Neutrophil (primary cell): ENCODE measurements at regions not wholly inside any gene's neighbourhood (a gene's known extent, or its start where the extent isn't known, plus 50 kb on each side); places are given as distances from the start of the nearest gene placed in this dataset.

Experiments used
- H3K27ac ChIP-seq: fragments of 200-600 bp; sonication (generic); 2 replicates; pipeline ENCODE4 v1.5.1; 2016; ENCODE audit warnings: mild to moderate bottlenecking, moderate library complexity
- H3K27me3 ChIP-seq: fragments of 200-600 bp; sonication (generic); 2 replicates; pipeline ENCODE4 v1.6.0; 2016; ENCODE audit warnings: mild to moderate bottlenecking
- H3K36me3 ChIP-seq: fragments of 200-600 bp; sonication (generic); 2 replicates; pipeline ENCODE4 v1.5.1; 2017
- H3K4me1 ChIP-seq, 2 experiments: fragments of 200-600 bp in 1 of 2; sonication (generic) in 1 of 2; 1 replicate in 1 of 2; 2 replicates in 1 of 2; pipeline versions ENCODE4 v1.5.1 to v1.6.1; 2013 to 2016; ENCODE audit warnings: low read depth in 1 of 2, low read length in 1 of 2, mild to moderate bottlenecking in 1 of 2, moderate library complexity in 1 of 2; ENCODE audit not compliant: control insufficient read depth in 1 of 2, insufficient read depth in 1 of 2
- H3K4me3 ChIP-seq, 2 experiments: fragments of 200-600 bp in 1 of 2; sonication (generic) in 1 of 2; 1 replicate in 1 of 2; 2 replicates in 1 of 2; pipeline ENCODE4 v1.5.1; 2013 to 2016; ENCODE audit warnings: low read depth in 1 of 2, low read length in 1 of 2, mild to moderate bottlenecking in 1 of 2, moderate library complexity in 1 of 2
- H3K9me3 ChIP-seq: fragments of 200-600 bp; sonication (generic); 2 replicates; pipeline ENCODE4 v1.5.1; 2016
- TF ChIP-seq, protein P1 (sequence below): fragments of 200-600 bp; sonication (generic); IDR thresholded peaks from 2 replicates; pipeline ENCODE4 v1.5.1; 2016; ENCODE audit warnings: antibody characterized with exemption

DNA sequence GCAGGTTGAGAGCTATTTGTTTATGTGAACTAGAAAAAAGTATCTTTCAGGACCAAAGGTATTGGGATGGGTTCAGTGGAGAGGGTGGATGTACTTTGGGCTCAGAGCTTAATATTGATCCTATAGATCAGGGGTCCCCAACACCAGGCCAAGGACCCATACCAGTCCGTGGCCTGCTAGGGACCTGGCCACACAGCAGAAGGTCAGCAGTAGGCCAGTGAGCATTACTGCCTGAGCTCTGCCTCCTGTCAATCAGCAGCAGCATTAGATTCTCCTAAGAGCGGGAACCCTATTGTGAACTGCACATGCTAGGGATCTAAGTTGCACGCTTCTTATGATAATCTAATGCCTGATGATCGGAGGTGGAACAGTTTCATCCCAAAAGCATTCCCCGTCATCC is 115.8 kb upstream of the WDR11 start:
- Histone ChIP-seq H3K4me1 (no peaks in the 10 kb centered on the region), H3K27ac (no peak overlapping the region), H3K4me3 (no peak overlapping the region), H3K27me3 (no peaks in the 10 kb centered on the region), H3K36me3 (no peaks in the 10 kb centered on the region), H3K9me3 (no peaks in the 10 kb centered on the region)
- TF ChIP-seq, protein P1, sequence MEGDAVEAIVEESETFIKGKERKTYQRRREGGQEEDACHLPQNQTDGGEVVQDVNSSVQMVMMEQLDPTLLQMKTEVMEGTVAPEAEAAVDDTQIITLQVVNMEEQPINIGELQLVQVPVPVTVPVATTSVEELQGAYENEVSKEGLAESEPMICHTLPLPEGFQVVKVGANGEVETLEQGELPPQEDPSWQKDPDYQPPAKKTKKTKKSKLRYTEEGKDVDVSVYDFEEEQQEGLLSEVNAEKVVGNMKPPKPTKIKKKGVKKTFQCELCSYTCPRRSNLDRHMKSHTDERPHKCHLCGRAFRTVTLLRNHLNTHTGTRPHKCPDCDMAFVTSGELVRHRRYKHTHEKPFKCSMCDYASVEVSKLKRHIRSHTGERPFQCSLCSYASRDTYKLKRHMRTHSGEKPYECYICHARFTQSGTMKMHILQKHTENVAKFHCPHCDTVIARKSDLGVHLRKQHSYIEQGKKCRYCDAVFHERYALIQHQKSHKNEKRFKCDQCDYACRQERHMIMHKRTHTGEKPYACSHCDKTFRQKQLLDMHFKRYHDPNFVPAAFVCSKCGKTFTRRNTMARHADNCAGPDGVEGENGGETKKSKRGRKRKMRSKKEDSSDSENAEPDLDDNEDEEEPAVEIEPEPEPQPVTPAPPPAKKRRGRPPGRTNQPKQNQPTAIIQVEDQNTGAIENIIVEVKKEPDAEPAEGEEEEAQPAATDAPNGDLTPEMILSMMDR: no peak

DNA sequence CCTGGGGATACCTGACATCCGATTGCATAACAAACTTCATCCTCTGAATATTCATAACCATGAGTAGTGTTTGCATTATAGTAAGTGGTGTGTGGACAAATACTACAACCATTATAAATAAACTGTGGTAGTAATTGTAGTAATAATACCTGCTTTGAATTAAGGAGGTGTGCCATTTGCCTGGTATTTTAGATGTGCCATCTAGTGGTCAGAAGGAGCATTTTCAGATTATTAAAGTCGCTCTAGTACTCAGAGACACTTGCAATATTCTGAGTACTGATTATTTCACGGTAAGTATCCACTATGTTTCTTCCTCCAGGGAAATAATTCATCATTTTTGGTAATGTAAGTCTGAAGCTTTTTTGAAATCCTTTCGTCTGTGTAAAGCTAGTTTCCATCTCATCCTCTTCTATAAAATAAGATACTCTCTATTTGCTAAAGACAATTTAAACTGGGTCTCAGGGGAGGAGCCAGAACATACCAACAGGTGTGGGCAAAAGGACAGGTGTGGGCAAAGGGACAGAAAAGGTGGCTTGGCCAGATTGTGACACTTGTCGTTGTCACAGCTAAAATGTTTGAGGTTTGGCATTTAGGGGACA is 115.3 kb upstream of the WDR11 start:
- no peak overlapping the region for H3K4me3 ChIP-seq
- no peak overlapping the region for H3K27ac ChIP-seq
- no peaks in the 10 kb centered on the region for H3K27me3 ChIP-seq
- H3K9me3 ChIP-seq: no peaks in the 10 kb centered on the region
- TF ChIP-seq, protein P1: no peak
- no peaks in the 10 kb centered on the region for H3K4me1 ChIP-seq
- no peaks in the 10 kb centered on the region for H3K36me3 ChIP-seq

DNA sequence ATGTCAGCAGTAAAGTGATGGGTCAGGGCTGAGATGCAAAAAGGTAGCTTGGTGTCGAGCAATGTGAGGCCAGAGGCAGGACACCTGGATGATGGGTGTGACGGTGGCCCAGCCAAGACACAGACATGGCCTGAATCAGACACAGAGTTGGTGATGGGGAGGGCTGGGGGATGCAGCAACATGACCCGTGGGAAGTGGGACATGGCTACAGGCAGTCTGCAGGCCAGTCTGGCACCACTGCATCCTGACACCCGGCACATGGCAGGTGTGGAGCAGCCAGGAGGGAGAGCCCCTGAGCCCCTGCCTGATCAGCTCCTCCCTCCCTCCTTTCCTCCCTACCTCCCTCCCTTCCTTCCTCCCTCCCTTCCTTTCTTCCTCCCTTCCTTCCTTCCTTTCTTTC is 114.8 kb upstream of the WDR11 start:
- no peaks in the 10 kb centered on the region for H3K36me3 ChIP-seq
- no peak overlapping the region for H3K4me3 ChIP-seq
- no peaks in the 10 kb centered on the region for H3K4me1 ChIP-seq
- no peaks in the 10 kb centered on the region for H3K27me3 ChIP-seq
- TF ChIP-seq, protein P1: no peak
- no peak overlapping the region for H3K27ac ChIP-seq
- H3K9me3 ChIP-seq: no peaks in the 10 kb centered on the region

DNA sequence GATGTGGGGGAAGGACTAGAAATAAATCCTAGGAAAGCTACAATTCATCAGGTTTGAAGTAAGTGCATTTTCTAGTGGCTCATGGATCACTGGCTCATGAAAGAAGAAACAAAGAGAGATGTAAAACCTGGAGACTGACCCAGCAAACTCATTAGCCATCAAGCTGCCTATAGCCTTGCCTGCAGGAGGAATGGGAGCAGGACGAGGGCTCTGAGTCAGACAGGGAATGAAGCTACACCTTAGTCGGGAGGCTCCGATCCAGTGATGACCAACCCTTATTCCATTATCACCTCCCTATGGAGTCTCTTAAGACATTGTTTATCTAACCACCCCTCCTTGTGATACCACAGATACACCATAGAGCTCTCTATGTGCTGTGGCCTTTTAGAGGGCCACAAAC is 112.5 kb upstream of the WDR11 start:
- Histone ChIP-seq H3K36me3 (no peaks in the 10 kb centered on the region), H3K4me3 (no peak overlapping the region), H3K27ac (no peak overlapping the region), H3K4me1 (no peaks in the 10 kb centered on the region), H3K27me3 (no peaks in the 10 kb centered on the region), H3K9me3 (no peaks in the 10 kb centered on the region)
- TF ChIP-seq, protein P1: no peak

DNA sequence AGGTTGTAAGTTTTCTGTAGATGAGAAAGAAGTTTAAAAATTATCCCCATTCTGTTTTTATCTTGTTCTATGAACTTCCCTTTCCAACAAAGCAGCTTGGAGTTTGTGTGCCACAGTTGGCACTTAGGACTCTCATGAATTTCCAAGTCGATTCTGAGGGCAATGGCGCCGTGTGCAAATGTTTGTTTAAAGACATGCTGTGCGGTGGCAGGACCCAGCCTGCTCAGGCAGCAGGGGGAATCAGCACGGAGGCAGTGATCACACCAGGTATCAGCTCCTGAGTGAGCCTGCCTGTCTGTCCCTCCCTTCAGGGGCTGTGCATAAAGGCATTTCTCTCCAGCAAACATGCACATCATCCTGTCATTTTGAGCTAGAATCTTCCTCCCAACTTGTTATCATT is 109.8 kb upstream of the WDR11 start:
- TF ChIP-seq, protein P1: no peak
- Histone ChIP-seq H3K27me3 (no peaks in the 10 kb centered on the region), H3K36me3 (no peaks in the 10 kb centered on the region), H3K9me3 (no peaks in the 10 kb centered on the region), H3K4me3 (no peak overlapping the region), H3K27ac (no peak overlapping the region), H3K4me1 (no peaks in the 10 kb centered on the region)

DNA sequence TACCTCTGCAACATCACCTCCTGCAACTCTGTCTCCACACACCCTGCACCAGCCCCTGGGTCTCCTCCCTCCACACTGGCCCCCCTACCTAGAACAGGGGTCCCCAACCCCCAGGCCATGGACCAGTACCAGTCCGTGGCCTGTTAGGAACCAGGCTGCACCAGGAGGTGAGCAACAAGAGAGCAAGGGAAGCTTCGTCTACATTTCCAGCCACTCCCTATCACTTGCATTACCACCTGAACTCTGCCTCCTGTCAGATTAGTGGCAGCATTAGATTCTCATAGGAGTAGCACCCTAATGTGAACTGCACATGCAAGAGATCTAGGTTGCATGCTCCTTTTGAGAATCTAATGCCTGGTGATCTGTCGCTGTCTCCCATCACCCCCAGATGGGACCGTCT is 108.8 kb upstream of the WDR11 start:
- Histone ChIP-seq H3K27me3 (no peaks in the 10 kb centered on the region), H3K9me3 (no peaks in the 10 kb centered on the region), H3K4me3 (no peak overlapping the region), H3K36me3 (no peaks in the 10 kb centered on the region), H3K27ac (no peak overlapping the region), H3K4me1 (no peaks in the 10 kb centered on the region)
- TF ChIP-seq, protein P1: no peak
